ENCODE measurements at regions not wholly inside any gene's neighbourhood (a gene's known extent, or its start where the extent isn't known, plus 50 kb on each side); places are given as distances from the start of the nearest gene placed in this dataset.

DNA sequence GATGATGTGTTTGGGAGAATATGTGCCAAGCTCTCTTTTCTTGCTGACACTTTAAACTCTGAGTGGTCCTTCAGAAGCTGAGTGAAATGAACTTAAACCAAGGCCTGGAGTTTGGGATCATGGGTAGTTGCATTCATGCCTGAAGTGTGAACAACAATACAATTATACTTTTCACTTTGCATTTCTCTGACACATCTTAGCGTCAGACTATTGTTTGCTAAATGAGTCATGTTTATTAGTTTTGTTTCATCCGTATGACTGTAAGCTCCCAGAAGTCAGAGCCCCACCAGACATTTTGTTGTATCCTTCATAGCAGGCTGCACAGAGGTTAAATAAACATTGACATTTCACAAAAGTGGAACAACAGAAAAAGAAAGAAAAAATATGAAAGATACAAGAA, 542.6 kb downstream of the TUSC7 start:
- TF ChIP-seq EP300 (IDR thresholded peaks at IDR 0.05; ENCODE audit: low read depth) (no peak), POLR2A (IDR thresholded peaks at IDR 0.05) (no peak), POLR2AphosphoS5 (IDR thresholded peaks at IDR 0.05) (no peak)
- TF ChIP-seq, protein P1, sequence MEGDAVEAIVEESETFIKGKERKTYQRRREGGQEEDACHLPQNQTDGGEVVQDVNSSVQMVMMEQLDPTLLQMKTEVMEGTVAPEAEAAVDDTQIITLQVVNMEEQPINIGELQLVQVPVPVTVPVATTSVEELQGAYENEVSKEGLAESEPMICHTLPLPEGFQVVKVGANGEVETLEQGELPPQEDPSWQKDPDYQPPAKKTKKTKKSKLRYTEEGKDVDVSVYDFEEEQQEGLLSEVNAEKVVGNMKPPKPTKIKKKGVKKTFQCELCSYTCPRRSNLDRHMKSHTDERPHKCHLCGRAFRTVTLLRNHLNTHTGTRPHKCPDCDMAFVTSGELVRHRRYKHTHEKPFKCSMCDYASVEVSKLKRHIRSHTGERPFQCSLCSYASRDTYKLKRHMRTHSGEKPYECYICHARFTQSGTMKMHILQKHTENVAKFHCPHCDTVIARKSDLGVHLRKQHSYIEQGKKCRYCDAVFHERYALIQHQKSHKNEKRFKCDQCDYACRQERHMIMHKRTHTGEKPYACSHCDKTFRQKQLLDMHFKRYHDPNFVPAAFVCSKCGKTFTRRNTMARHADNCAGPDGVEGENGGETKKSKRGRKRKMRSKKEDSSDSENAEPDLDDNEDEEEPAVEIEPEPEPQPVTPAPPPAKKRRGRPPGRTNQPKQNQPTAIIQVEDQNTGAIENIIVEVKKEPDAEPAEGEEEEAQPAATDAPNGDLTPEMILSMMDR (IDR thresholded peaks at IDR 0.05) = no peak
- Histone ChIP-seq H3K27ac (no peak overlapping the region), H3K36me3 (no peaks in the 10 kb centered on the region), H3K9me3 (no peaks in the 10 kb centered on the region), H3K4me3 (no peak overlapping the region), H3K27me3 (no peaks in the 10 kb centered on the region), H3K4me1 (peaks cover 0 to 4% (median 0%) of the 10 kb centered on the region in 4 donors)
- in situ Hi-C loops (cut with MboI; ENCODE audit: low pct_ligation_motif_present in 1 of 4, low pct_unique_long_range_greater_than_20kb in 1 of 4, low sequenced_read_pairs in 3 of 4) = no loop called here
- intact Hi-C loops (cut with DNase I; ENCODE audit: low total_unique reads) = no loop called here
- 45 to 47% methylated on average over 2 of the region's 2 CpGs for whole genome bisulfite sequencing, 2 donors (ENCODE audit: low coverage in 1 of 2)
- no peak for DNase-seq

GRCh38 chr3:117252651-117253050, 543.1 kb downstream of the TUSC7 start:
- Histone ChIP-seq H3K4me3 (no peak overlapping the region), H3K9me3 (no peaks in the 10 kb centered on the region), H3K4me1 (peaks cover 0 to 4% (median 0%) of the 10 kb centered on the region in 4 donors), H3K27me3 (no peaks in the 10 kb centered on the region), H3K27ac (no peak overlapping the region), H3K36me3 (no peaks in the 10 kb centered on the region)
- in situ Hi-C loops (cut with MboI; ENCODE audit: low pct_ligation_motif_present in 1 of 4, low pct_unique_long_range_greater_than_20kb in 1 of 4, low sequenced_read_pairs in 3 of 4) = no loop called here
- DNase-seq = no peak
- TF ChIP-seq POLR2AphosphoS5 (IDR thresholded peaks at IDR 0.05) (no peak), EP300 (IDR thresholded peaks at IDR 0.05; ENCODE audit: low read depth) (no peak), POLR2A (IDR thresholded peaks at IDR 0.05) (no peak)
- TF ChIP-seq, protein P1 (IDR thresholded peaks at IDR 0.05) = no peak
- intact Hi-C loops (cut with DNase I; ENCODE audit: low total_unique reads) = no loop called here

GRCh38 chr3:117253636-117254035, 544.1 kb downstream of the TUSC7 start:
- 86 to 100% methylated on average over 1 to 2 of the region's 2 CpGs for WGBS, 2 donors (ENCODE audit: low coverage in 1 of 2)
- in situ Hi-C loops (cut with MboI; ENCODE audit: low pct_ligation_motif_present in 1 of 4, low pct_unique_long_range_greater_than_20kb in 1 of 4, low sequenced_read_pairs in 3 of 4) = no loop called here
- Histone ChIP-seq H3K4me3 (no peak overlapping the region), H3K4me1 (no peaks in the 10 kb centered on the region), H3K9me3 (no peaks in the 10 kb centered on the region), H3K27ac (no peak overlapping the region), H3K36me3 (no peaks in the 10 kb centered on the region), H3K27me3 (no peaks in the 10 kb centered on the region)
- DNase-seq = no peak
- TF ChIP-seq, protein P1 (IDR thresholded peaks at IDR 0.05) = no peak
- intact Hi-C loops (cut with DNase I; ENCODE audit: low total_unique reads) = no loop called here

- Histone ChIP-seq H3K36me3 (no peaks in the 10 kb centered on the region), H3K4me1 (no peaks in the 10 kb centered on the region), H3K27me3 (no peaks in the 10 kb centered on the region), H3K27ac (no peak overlapping the region), H3K9me3 (no peaks in the 10 kb centered on the region), H3K4me3 (no peak overlapping the region)
- no peak for DNase-seq
- WGBS, 2 donors (ENCODE audit: low coverage in 1 of 2) = 79 to 89% methylated on average over 3 of the region's 3 CpGs
- in situ Hi-C loops (cut with MboI; ENCODE audit: low pct_ligation_motif_present in 1 of 4, low pct_unique_long_range_greater_than_20kb in 1 of 4, low sequenced_read_pairs in 3 of 4) = no loop called here
- TF ChIP-seq POLR2AphosphoS5 (IDR thresholded peaks at IDR 0.05) (no peak), EP300 (IDR thresholded peaks at IDR 0.05; ENCODE audit: low read depth) (no peak), POLR2A (IDR thresholded peaks at IDR 0.05) (no peak)
- TF ChIP-seq, protein P1 (IDR thresholded peaks at IDR 0.05) = no peak
- intact Hi-C loops (cut with DNase I; ENCODE audit: low total_unique reads) = no loop called here
Observed at GRCh38 chr3:117254985-117255384, 545.4 kb downstream of the TUSC7 start.

Measured in transverse colon (tissue), 4 donors.